Posterior cingulate gyrus (tissue), 11 donors: ENCODE measurements at regions not wholly inside any gene's neighbourhood (a gene's known extent, or its start where the extent isn't known, plus 50 kb on each side); places are given as distances from the start of the nearest gene placed in this dataset.

ENCODE experiments used
- DNase-seq, 10 donors: peaks; one replicate each; pipeline versions ENCODE4 v3.0.0 to v3.0.0-alpha.2; 2020 to 2021; ENCODE audit warnings: mixed read lengths in 3 of 10
- intact Hi-C: fragments of 100-400 bp; cut with DNase I; formaldehyde crosslinking; loops from one replicate; pipeline ENCODE4 v1.15.1; 2023

DNA sequence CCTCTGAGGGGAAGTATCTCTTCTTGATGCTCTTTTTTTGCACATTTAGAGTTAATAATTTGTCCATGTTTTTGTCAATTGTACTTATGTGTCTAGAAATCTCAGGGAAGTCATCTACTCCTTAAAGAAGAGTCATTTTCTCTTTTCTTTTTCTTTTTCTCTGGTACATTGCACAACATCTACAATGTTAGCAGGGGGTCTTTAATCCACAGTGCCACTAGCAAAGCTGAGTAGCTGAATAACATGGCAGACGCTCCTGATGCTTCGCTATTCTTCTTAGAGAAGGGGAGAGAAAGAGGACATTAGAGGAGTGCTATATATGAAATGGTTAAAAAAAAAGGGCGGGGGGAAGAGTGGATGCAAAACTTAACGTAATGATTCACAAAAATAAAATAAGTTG, 399.6 kb upstream of the CWC22 start:
- no peak for DNase-seq
- intact Hi-C loops = no loop called here

DNA sequence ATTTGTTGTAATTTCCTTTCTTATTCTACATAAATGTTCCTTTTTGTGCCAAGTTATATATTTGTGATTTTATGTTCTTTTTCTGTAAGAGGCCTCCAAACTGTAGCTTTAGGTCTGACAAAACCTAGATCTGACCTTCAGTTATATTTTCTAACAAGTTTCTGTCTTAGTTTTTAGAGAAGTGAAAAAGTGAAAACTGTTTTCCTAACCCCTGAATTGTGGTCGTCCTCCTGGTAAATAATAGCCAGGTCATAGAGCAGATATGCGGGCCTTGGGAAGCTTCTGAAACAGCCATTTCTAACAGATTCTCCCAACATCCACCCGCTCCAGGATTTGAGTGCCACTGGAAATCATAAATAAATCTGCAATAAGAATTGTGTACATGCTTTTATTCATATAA, 398.4 kb upstream of the CWC22 start:
- intact Hi-C loops = no loop called here
- DNase-seq = no peak

DNA sequence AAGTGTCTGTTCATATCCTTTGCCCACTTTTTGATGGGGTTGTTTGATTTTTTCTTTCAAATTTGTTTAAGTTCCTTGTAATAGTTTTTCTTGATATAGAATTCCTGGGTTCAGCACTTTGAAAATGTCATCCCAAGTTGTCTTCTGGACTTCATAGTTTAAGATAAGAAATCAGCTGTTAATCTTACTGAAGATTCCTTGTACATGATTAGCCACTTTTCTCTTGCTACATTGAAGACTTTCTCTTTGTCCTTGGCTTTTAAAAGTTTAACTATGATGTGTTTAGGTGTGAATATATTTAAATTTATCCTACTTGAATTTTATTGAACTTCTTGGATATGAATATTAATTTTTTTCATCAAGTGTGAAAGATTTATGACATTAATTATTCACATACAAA, 387.2 kb upstream of the CWC22 start:
- no peak for DNase-seq
- intact Hi-C loops = no loop called here

DNA sequence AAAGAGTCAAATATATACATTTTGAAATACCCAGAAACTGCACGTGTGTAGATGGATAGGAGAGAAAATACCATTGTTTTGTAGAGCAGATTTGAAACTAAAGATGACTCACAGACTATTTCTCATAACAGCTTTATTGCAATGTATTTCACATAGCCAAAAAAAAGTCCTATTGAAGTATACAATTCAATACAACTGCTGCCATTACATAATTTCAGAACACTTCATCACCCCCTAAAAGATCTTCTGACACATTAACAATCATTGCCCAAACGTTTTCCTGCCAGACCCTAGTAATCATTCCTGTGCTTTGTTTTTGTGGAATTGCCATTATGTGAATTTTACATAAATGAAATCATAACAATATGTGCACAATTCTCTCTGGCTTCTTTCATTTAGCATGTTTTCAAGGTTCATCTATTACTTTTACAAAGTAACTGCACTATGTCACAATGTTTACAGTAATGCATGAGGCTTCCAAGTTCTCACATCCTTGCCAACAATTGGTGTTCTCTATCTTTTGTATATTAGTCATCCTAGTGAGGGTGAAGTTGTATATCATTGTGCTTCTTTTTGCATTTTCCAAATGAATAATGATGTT, 378.6 kb upstream of the CWC22 start:
- no peak for DNase-seq
- intact Hi-C loops = no loop called here

DNA sequence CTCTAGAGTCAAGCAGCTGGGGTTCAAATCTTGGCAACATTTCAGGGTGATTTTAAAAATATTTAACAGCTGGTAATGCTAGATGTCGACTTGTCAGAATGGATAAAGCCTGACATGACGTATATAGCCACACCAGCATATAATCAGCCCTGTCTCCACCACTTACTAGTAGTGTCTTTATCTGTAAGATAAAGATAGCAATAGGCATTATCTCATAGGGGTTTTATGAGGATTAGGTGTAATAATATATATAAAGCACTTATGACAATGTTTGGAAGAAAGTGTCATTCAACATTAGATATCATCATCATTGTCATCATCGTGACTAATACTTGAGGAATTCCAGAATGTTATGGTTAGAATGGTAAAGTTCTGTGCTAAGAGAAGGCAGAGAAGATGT, 369.0 kb upstream of the CWC22 start:
- intact Hi-C loops = no loop called here
- DNase-seq = no peak

DNA sequence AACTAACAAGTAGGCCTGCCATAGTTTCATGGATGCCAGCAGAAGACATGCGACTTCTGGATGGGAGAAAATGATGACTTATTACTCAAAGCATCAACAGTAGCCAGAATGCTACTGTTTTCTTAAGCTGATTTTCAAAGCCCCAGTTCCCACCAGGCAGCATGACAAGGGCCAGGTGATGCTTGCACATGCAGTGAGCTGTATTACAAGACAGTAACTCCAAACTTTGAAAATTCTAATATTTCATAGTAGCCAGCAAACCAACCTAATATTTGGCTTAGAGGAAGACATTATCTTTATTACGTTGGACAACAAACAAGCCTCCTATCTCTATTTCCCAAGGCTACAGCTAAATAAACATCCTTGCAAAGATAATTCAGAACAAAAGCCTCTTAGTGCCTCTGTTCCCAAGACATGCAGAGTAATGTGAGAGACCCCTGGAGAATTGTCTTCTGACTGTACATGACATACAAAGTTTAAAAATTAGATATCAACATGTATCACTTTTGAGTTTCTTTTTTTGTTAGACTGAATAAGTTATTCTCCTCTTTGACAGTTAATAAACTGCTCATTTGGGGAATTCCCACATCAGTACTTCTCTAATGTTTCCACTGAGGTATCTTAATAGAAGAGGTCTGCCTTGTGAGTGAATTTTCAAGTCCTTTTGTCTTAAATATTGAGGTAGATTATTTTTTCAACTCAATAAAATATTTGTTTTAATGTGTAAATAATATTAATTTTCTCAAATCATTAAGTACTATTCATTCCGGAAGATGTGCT, 367.6 kb upstream of the CWC22 start:
- DNase-seq = no peak
- intact Hi-C loops = no loop called here

DNA sequence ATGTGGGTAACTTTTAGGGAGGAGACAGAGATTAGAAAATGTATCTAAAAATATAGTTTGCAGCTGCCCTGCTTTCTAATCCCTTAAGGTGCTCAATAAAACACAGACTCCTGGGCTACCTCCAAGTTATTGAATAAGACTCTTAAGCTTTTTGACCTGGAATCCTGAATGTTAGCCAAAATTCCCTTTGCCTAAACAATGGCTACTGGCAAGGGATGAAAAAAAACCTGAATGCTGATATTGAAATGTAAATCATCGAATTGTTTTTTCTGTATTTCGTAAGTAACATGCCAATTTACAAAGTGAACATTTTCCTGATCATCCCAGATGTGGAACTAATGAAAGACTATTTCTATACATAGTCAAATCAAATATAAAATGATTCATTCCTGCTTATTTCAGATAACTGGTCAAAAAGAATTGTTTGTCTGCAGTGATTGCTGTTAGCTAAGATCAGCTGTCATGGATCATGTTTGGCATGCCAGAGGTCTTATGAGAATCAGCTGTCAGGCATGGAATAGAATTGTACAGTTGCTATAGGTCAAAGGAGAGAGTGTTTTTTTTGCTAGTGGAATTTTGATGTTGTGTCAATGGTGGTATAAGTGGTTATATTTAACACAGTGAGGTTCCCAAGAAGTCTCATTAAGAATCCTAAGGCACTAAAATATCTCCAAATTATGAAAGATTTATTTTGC, 363.6 kb upstream of the CWC22 start:
- intact Hi-C loops = no loop called here
- no peak for DNase-seq

DNA sequence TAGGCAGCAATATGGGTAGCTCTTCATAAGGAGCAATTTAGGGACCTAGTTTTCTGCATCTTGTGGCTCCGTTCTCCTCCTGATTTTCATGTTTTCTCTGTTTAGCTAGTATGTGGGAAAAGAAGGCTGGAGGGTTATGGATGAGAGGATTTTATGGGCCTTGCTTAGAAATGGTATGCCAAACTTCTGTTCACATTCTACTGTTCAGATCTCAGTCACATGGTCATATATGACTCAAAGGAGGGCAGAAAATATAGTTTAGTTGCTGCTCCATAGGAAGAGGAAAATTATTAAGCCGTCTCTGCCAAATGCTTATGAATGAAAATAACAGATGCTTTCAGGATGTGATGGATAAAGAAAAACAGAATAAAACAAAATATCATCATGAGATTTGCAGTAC, 361.8 kb upstream of the CWC22 start:
- no peak for DNase-seq
- intact Hi-C loops = no loop called here

DNA sequence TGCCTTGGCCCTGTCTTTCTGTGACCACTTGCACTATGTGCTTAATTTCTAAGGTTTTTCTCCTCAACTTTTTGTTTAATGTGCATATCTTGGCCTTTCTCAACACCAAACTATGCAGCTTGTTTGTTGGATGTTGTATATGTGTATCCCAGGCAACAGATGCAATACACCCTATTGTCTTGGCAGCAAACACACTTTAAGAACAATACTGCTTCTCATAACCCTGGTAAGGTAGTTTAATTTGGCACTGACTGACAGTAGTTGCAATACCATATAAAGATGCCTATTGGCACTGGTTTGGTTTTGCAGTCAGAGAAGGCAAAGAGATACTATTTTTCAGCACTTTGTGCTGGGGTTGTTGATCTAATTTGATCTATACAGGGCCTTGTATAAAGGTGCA, 360.7 kb upstream of the CWC22 start:
- intact Hi-C loops = no loop called here
- no peak for DNase-seq

DNA sequence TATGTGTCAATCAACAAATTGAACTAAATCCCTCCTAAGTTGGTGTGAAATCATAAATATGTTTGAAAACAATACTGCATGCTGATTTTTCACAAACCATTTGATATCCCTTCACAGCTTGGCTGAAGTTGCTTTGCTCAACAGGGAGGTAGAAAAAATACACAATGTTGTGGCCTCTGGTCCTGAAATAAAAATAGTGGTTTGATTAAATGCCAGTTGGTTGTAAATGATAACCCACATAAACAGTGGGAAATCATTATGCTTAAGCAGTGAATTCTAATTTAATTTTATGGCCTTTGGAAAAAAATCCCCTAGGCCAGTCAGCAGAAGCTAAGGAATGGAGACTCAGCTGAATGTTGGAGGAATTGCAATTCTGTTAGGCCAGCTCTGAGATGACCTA, 359.4 kb upstream of the CWC22 start:
- intact Hi-C loops = no loop called here
- no peak for DNase-seq

DNA sequence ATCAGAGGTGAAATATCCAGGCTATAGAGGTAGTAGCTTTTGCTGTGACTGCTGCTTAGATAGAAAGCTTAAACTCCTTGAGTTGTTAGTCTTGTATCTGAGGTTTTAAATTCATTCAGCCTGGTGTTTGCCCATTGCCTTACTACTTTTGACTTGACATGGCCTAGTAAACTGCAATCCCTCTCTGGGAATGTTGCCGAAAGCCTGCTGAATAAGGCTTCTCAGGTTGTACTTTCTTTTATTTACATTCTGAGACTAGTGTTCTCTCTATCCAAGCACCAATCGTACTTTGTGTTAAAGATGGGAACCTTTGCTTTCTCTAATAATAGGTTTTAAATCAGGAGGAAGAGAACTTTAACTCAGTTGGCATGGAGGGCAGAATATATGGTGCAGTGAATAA, 357.6 kb upstream of the CWC22 start:
- intact Hi-C loops = no loop called here
- DNase-seq = no peak

DNA sequence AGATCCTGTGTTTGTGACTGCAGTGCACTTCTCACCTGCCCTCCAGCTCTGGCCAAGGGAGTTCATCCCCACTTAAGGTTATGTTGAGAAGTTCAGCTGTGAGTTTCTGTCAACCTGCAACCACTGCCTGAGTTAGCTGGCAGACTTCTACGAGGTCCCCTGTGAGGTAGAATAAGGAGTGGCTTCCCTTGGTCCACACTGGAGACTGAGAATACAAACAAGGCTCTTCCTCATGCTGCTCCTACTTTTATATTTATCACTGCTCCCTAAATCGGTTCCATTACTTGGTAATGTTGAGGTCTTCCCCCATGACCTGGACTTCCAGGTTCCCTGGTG, 353.2 kb upstream of the CWC22 start:
- no peak for DNase-seq
- intact Hi-C loops = no loop called here

DNA sequence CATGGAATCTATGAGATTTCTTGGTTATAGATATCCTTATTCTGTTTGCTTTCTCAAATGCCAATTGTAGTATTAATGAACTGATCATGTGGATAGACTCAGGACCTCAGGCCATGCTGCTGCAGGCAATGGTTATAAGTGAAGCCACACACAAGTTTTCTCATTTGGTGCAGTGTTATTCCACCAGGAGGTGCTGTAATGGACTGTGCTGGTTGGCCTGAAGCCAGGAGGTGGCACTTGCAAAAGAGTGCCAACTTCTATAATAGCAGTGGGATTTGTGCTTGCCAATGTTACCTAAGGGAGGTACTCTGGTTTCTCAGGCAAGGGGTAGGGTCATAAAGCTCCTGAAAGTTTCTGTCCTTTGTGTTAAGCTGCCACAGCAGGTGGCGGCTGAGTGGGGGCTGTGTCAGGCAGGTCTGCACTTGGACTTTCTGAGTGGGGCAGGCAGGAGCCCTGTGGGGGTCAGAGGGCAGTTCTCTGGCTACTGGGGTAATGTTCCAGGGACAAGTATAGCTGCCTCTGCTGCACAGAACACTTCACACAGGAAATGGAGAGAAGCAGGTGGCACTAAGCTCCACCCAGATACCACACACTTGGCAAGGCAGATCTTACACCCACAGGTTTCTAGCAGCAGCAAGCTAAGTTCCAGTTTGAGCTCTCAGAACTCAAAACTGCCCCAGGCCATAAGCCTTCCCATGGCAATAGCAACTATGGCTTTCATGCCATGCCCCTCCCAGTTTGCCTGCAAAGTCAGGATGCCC, 352.6 kb upstream of the CWC22 start:
- DNase-seq = peak in 1 of 10 donors; percentile 60
- intact Hi-C loops = no loop called here

DNA sequence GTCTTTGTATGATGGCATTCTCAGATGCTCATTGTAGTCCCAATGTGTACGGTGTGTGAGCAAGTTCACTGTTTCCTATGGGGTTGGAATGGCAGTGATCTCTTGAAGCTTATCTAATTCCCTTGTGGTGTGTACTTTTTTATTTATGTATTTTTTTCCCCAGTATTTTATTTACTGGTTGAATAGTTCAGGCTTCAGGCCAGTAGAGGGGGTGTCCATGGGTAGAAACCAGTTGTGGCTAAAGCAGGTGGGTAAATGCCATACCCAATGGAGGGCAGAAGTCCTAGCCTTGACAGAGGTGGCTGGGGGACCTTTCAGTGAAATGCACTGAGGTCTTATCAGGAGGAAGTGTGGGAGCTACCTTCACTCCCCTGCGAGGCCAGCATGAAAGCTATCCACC, 351.4 kb upstream of the CWC22 start:
- DNase-seq = no peak
- intact Hi-C loops = no loop called here

DNA sequence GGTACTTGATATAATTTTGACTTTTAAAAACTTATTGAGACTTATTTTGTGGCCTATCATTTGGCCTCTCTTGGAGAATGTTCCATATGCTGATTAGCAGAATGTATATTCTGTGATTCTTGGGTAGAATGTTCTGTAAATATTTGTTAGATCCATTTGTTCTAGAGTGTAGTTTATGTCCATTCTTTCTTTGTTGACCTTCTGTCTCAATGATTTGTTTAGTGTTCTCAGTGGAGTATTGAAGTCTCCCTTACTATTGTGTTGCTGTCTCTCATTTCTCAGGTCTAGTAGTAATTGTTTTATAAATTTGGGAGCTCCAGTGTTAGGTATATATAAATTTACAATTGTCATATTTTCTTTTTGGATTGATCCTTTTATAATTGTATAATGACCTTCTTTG, 349.6 kb upstream of the CWC22 start:
- no peak for DNase-seq
- intact Hi-C loops = no loop called here

DNA sequence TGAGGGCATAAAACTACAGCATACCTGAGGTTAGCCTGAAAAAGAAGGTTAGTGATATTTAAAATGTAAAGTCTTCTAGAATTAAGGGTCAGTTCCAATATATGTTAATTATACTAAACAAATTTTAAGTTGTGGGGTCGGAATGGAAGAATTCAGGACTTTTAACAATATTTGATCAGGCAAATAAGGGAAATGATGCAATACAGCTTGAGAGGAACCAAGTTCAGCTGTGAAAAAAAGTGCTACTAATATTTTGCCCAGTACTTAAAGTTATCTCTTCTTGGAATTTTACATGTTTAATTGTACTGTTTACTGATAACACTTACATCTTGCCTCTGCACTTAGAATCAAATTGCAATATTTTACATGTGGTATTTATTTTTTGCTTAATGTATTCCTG, 345.5 kb upstream of the CWC22 start:
- intact Hi-C loops = no loop called here
- no peak for DNase-seq

DNA sequence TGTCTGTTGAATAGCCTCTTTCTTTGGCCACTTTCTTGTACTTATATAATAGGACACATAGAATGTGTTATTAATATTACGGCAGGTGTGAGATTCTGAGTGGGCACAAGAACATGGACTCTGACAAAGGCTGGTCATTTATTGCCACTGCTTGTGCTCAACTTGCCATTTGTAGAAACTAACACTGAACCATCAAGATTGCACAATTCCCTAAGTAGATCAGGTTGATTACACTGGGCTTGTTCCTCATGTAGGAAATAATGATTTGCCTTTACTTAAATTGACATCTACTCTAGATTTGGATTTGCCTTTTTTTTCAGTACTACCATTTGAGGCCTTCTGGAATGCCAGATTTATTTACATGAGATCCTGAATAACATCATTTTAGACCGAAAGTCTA, 342.7 kb upstream of the CWC22 start:
- no peak for DNase-seq
- intact Hi-C loops = no loop called here

DNA sequence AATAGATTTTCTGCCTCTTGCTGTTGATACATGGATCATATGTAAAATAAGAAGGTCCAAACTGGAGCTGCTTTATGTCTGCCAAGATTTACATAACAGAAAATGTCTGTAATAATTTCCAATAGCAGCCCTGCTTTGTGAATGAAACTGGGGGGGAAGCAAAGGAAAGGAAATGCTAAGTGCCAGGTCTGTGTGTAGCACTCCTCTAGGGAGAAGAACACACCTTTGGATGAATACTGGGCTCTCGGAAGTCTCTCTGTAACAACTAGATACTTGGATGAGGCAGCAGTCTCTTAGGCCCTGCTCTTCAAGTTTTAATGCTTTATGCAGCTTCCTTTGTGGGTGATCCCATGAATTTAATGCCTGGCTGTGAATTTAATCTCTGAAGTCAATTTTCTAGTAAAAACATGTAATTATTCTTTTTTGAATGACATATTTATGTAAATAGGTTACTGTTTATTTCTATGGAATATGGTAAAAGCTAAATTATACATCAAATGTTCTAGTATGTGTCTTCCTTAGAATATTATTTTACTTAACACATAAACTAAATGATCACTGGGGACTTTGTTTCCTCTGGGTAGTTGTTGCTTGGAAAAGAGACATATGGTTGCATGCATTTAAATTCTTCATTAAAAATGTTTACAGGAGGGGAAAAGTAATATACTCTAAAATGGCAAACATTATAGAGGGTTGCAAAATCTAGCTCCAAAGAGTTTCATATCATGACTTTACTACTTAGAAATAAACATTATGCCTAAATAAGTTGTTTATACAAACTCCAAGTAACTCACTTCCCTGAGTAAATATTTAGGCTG, 336.6 kb upstream of the CWC22 start:
- no peak for DNase-seq
- intact Hi-C loops = no loop called here

DNA sequence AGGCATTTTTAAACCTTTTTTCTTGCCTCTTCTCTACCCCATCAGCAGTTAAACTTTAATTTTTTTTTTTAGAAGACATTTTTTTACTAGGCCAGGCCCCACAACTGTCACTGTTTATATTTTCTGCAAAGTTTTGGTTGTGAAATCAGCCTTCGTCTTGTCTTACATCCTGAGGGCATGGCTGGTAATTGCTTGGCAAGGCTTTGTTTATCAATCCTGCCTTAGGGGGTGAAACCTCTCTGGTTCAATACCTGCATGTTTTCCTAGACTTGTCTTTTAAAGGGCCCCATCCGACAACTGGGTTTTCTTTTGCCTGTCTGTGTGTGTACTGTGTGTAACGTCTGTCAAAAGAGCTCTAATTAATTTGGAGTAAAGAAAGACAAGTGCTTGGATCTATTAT, 330.0 kb upstream of the CWC22 start:
- DNase-seq = no peak
- intact Hi-C loops = no loop called here

DNA sequence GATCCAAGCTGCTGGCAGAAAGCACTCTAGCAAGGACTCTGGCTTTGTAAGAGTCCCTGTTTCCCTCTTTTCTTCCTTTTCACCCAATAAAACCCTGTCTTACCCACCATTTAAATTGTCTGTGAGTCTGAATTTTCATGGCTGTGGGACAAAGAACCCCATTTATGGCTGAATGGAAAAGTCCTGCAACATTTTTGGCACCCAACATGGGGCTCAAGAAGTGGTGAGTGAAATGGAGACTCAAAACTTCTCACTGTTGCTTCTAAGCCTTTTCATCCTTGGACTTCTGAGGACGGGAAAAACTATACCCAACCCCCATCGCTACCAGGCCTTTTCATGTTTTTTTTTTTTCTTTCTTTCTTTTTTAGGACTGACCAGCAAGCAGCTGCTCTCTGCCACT, 329.5 kb upstream of the CWC22 start:
- DNase-seq = no peak
- intact Hi-C loops = no loop called here

DNA sequence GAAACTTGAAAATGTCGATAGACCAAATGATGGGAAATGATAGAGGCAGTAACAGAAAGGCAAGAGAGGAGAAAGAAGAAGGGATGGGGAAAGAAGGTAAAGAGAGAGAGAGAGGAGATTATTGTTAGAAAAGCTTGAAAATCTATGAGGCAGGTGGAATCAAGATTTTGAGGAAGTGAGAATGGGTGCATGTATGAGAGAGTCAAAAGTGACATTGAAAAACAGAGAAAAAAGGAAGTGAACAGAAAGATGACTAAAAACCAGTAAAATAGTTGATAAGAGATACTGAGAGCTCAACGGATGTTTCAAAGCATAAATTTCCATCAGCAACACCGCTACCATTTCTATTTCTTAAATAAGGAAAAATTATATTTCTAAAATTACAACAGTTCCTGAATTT, 327.4 kb upstream of the CWC22 start:
- intact Hi-C loops = no loop called here
- no peak for DNase-seq
